NOMO-1 treated with dmso at 0.1 percent for 144 hours (cell line): ENCODE measurements at regions not wholly inside any gene's neighbourhood (a gene's known extent, or its start where the extent isn't known, plus 50 kb on each side); places are given as distances from the start of the nearest gene placed in this dataset.

Source experiments
- DNase-seq: peaks from one replicate; lab custom pipeline; 2025; ENCODE audit not compliant: unreplicated experiment; lab: John Stamatoyannopoulos, UW

GRCh38 chr17:12575641-12576040 lies 90.0 kb upstream of the MYOCD start:
- no peak for DNase-seq

GRCh38 chr17:12579288-12579687 lies 86.4 kb upstream of the MYOCD start:
- no peak for DNase-seq

GRCh38 chr17:12580640-12581039 lies 85.0 kb upstream of the MYOCD start:
- no peak for DNase-seq

GRCh38 chr17:12584727-12585126 lies 81.0 kb upstream of the MYOCD start:
- no peak for DNase-seq

GRCh38 chr17:12588531-12588930 lies 77.2 kb upstream of the MYOCD start:
- DNase-seq, result no peak

GRCh38 chr17:12590417-12590816 lies 75.3 kb upstream of the MYOCD start:
- DNase-seq, result no peak

- DNase-seq, result no peak
These were observed 74.5 kb upstream of the MYOCD start for GRCh38 chr17:12591021-12591735.

- DNase-seq, result no peak
These were observed 72.7 kb upstream of the MYOCD start for GRCh38 chr17:12592941-12593340.

- DNase-seq, result no peak
These were observed 68.7 kb upstream of the MYOCD start for GRCh38 chr17:12596961-12597360.

GRCh38 chr17:12597895-12598294 lies 67.8 kb upstream of the MYOCD start:
- no peak for DNase-seq

GRCh38 chr17:12599186-12599920 lies 66.3 kb upstream of the MYOCD start:
- DNase-seq, result no peak

GRCh38 chr17:12600349-12600748 lies 65.3 kb upstream of the MYOCD start:
- DNase-seq, result no peak

- no peak for DNase-seq
These were observed 62.1 kb upstream of the MYOCD start for GRCh38 chr17:12603566-12603965.

GRCh38 chr17:12605222-12605621 lies 60.5 kb upstream of the MYOCD start:
- DNase-seq, result no peak

- DNase-seq, result no peak
These were observed 52.1 kb upstream of the MYOCD start for GRCh38 chr17:12613566-12613965.
